ENCODE measurements at regions not wholly inside any gene's neighbourhood (a gene's known extent, or its start where the extent isn't known, plus 50 kb on each side); places are given as distances from the start of the nearest gene placed in this dataset.
"Not testable (repeated sequence)": the region's sequence is repeated elsewhere in the genome, so short reads cannot be mapped to it uniquely, and the experiment has no call there.

DNA sequence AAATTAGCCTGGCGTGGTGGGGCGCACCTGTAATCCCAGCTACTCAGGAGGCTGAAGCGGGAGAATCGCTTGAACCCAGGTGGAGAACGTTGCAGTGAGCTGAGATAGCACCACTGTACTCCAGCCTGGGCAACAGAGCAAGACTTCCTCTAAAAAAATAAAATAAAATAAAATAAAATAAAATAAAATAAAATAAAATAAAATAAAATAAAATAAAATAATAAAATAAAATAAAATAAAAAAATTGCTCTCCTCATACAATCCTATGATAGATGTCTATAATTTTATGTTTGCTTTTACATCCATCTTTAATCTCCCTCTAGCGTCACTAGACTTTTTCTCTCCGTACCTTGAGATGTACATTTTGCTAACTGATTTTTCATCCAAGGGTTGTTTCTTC, 51.8 kb upstream of the CPSF6 start:
- not testable (repeated sequence) for DNase-seq (ENCODE audit: low read depth in 2 of 2)

GRCh38 chr12:69189378-69189978, 49.9 kb upstream of the CPSF6 start:
- no peak for DNase-seq (ENCODE audit: low read depth in 2 of 2)
